ENCODE measurements at regions not wholly inside any gene's neighbourhood (a gene's known extent, or its start where the extent isn't known, plus 50 kb on each side); places are given as distances from the start of the nearest gene placed in this dataset.

GRCh38 chr4:177957596-177958360 lies 515.5 kb upstream of the AGA start:
- H3K36me3 ChIP-seq: no peaks in the 10 kb centered on the region
- DNase-seq: no peak
- TF ChIP-seq CTCF (IDR thresholded peaks at IDR 0.05; ENCODE audit: low read depth, low read length): no peak
- H3K4me3 ChIP-seq (ENCODE audit: low read depth, low read length): no peak overlapping the region
- no peaks in the 10 kb centered on the region for H3K27me3 ChIP-seq
- H3K9me3 ChIP-seq: no peaks in the 10 kb centered on the region
- H3K4me1 ChIP-seq: no peaks in the 10 kb centered on the region

GRCh38 chr4:177960566-177960965 lies 518.3 kb upstream of the AGA start:
- no peaks in the 10 kb centered on the region for H3K9me3 ChIP-seq
- no peak for TF ChIP-seq CTCF (IDR thresholded peaks at IDR 0.05; ENCODE audit: low read depth, low read length)
- no peaks in the 10 kb centered on the region for H3K36me3 ChIP-seq
- DNase-seq: no peak
- H3K27me3 ChIP-seq: no peaks in the 10 kb centered on the region
- no peaks in the 10 kb centered on the region for H3K4me1 ChIP-seq
- H3K4me3 ChIP-seq (ENCODE audit: low read depth, low read length): no peak overlapping the region

GRCh38 chr4:177961761-177962380 lies 519.6 kb upstream of the AGA start:
- no peak for DNase-seq
- no peaks in the 10 kb centered on the region for H3K9me3 ChIP-seq
- no peaks in the 10 kb centered on the region for H3K27me3 ChIP-seq
- no peaks in the 10 kb centered on the region for H3K36me3 ChIP-seq
- no peak overlapping the region for H3K4me3 ChIP-seq (ENCODE audit: low read depth, low read length)
- no peak for TF ChIP-seq CTCF (IDR thresholded peaks at IDR 0.05; ENCODE audit: low read depth, low read length)
- H3K4me1 ChIP-seq: no peaks in the 10 kb centered on the region

- Histone ChIP-seq H3K36me3 (no peaks in the 10 kb centered on the region), H3K9me3 (no peaks in the 10 kb centered on the region), H3K4me1 (no peaks in the 10 kb centered on the region), H3K27me3 (no peaks in the 10 kb centered on the region), H3K4me3 (ENCODE audit: low read depth, low read length) (no peak overlapping the region)
- no peak for DNase-seq
- TF ChIP-seq CTCF (IDR thresholded peaks at IDR 0.05; ENCODE audit: low read depth, low read length): no peak
Observed at GRCh38 chr4:177964061-177964460, 521.8 kb upstream of the AGA start.

GRCh38 chr4:177964693-177965168 lies 522.5 kb upstream of the AGA start:
- no peaks in the 10 kb centered on the region for H3K27me3 ChIP-seq
- H3K9me3 ChIP-seq: no peaks in the 10 kb centered on the region
- TF ChIP-seq CTCF (IDR thresholded peaks at IDR 0.05; ENCODE audit: low read depth, low read length): no peak
- no peak overlapping the region for H3K4me3 ChIP-seq (ENCODE audit: low read depth, low read length)
- H3K4me1 ChIP-seq: no peaks in the 10 kb centered on the region
- no peaks in the 10 kb centered on the region for H3K36me3 ChIP-seq
- DNase-seq: no peak

- no peaks in the 10 kb centered on the region for H3K9me3 ChIP-seq
- no peak overlapping the region for H3K4me3 ChIP-seq (ENCODE audit: low read depth, low read length)
- TF ChIP-seq CTCF (IDR thresholded peaks at IDR 0.05; ENCODE audit: low read depth, low read length): no peak
- H3K36me3 ChIP-seq: no peaks in the 10 kb centered on the region
- H3K4me1 ChIP-seq: no peaks in the 10 kb centered on the region
- H3K27me3 ChIP-seq: no peaks in the 10 kb centered on the region
- no peak for DNase-seq
Observed at GRCh38 chr4:177967328-177967727, 525.1 kb upstream of the AGA start.
